ENCODE measurements at regions not wholly inside any gene's neighbourhood (a gene's known extent, or its start where the extent isn't known, plus 50 kb on each side); places are given as distances from the start of the nearest gene placed in this dataset.
"Not testable (repeated sequence)": the region's sequence is repeated elsewhere in the genome, so short reads cannot be mapped to it uniquely, and the experiment has no call there.

DNA sequence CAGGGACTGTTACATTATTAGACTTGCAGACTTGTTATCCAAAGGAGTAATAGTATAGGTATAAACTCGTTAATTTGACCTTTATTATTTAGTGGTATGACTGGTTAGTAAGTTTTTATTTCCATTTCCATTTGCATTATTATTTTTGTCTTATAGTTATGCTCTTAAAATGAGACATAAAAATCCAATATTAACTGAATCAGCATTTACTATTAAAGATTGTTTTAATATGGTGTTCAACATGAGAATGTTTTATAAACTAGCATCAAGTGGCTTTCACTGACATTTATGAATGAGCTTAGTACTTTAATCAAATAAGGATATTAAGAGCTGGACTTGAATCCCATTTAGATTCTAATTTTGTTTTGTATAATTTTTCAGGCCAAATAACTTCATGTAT is 228.1 kb upstream of the HAND2 start:
- FAIRE-seq, result no peak

DNA sequence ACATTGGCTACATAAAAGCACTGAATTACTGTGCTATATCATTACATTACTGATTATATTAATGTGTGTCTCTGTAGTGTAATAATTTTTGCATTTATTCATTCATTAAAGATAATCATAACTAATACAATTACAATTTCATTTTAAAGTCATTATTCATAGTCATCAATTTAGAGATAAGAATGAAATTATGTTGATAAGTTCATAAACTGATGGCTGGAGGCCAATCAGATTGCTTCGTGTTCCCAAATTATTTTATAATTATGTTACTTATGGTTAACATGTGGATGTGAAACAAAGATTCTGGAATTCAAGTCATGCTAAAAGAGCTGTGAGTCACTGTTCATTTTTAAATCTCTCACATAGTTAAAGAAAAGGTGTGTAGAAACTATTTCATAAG is 223.4 kb upstream of the HAND2 start:
- no peak for FAIRE-seq

GRCh38 chr4:173752610-173753230 is 222.7 kb upstream of the HAND2 start:
- FAIRE-seq, result no peak

DNA sequence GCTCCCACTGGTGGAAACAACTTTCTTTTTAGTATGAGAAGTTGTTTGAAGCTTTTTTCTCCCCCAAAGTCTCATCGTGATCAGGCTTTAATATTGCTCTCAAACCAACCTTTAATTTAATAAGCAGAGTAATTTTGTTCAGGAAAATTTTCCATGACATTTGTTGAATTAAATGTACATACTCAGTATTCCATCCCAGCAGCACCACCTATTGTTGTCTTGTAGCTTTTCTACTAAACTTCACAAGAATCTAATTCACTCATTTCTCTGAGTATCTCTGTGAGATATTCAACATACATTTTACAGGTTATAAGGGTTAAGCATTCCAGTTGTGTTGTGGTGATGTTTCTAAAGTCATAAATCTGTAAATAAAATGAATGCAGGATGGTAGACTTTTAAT is 218.3 kb upstream of the HAND2 start:
- peak; percentile 84 for FAIRE-seq

GRCh38 chr4:173747537-173748257 is 217.7 kb upstream of the HAND2 start:
- no peak for FAIRE-seq

DNA sequence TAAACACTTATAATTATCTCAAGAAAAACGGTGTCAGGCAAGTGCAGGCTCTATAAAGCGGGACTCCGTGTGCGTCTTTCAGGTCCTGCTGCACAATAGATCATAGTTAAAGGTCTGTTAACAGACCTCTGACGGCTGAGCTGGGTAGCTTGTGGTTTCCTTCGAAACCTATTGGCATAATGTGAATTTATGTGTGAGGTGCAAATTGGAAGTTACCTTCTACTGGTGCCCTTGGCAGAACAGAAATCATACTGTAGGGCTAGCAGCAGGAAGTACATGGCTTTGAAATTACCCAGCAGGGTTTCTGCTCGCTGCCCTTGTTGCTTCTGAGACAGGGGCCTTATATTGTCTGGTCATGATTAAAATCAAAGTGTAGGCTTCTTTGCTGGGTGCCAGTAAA is 216.4 kb upstream of the HAND2 start:
- no peak for FAIRE-seq

- no peak for FAIRE-seq
Observed at GRCh38 chr4:173745765-173746164, 215.7 kb upstream of the HAND2 start.

DNA sequence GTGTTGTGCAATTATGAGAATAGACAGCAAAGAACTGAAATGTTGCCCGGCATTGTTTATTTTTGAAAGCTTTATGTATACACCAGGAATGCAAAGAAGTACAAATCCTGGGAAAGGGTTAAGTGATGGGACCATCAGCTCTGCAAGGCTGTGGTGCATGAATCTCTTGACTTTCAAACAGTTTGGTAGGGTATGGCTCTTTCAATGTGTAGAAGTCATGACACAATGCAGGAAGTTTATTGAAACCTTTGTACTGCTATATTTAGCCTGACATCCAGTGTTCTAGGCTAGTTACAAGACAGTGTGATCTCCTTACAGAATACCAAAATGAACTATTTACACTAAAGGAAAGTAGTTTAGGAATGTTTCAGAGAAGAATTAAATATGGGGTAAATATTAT is 206.8 kb upstream of the HAND2 start:
- no peak for FAIRE-seq

DNA sequence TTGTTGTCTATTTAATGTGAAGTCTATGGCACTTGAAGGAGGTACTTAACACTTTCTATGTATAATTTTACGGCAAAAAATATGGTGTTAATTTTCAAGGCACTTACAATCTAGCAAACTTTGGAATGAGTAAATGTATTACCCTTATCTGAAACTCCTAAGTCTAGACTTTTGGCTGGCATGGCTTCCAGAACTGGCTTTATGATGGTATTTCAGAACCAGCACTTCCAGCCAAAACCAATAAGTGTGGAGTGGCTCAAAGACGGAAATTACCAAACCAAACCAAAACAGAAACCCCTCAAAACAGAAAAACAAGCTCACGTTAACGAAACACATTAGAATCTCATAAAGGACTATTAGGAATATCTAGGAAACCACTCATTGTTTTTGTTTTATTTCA is 205.6 kb upstream of the HAND2 start:
- FAIRE-seq, result no peak

- no peak for FAIRE-seq
Observed at GRCh38 chr4:173735049-173735448, 205.0 kb upstream of the HAND2 start.

DNA sequence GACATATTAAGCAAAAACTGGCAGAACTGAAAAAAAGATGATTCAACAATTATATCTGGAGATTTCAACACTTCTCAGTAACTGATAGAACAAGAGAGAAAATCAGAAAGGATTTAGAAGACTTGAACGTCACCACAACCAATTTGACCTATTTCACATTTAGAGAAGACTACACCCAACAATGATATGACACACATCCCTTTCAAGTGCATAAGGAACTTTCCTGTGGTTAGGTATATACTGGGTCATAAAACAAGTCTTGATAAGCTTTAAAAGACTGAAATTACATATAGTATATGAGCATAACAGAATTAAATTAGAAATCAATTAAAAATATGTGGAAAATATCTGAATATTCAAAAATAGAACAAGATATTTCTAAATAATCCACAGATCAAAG is 201.2 kb upstream of the HAND2 start:
- no peak for FAIRE-seq

GRCh38 chr4:173722075-173722474 is 192.0 kb upstream of the HAND2 start:
- FAIRE-seq, result no peak

- FAIRE-seq, result not testable (repeated sequence)
Observed at GRCh38 chr4:173718504-173718903, 188.5 kb upstream of the HAND2 start.

DNA sequence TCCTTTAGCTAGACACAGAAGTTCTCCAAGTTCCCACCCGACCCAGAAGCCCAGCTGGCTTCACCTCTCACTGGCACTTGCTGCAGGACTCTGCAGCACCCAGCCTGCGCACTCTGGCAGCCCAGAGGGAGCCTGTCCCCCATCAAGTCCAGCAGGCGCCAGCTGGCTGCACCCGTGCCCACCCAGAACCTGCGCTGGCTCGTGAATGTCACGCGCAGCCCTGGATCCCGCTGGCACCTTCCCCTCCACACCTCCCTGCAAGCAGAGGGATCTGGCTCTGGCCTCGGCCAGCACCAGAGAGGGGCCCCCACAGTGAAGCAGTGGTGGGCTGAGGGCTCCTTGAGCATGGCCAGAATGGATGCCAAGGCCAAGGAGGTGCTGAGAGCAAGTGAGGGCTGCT is 187.6 kb upstream of the HAND2 start:
- no peak for FAIRE-seq

DNA sequence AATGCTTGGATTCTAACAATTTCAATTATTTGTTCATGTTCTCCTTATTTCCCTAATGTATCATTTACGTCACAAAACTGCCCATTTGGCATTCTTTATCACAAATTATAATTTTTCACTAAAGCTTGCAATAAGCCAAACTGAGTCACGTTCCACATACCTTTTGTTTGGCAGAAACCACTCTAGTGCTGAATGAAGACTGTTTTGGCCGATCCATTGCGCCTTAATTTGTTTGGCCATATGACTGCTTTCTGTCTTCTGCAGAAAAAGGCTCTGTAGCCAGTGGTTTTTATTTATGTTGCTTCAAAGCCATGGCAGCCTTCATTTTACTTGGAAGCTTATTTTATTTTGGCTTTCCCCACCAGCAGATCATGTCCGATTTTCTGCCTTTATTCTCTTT is 184.4 kb upstream of the HAND2 start:
- FAIRE-seq, result no peak

DNA sequence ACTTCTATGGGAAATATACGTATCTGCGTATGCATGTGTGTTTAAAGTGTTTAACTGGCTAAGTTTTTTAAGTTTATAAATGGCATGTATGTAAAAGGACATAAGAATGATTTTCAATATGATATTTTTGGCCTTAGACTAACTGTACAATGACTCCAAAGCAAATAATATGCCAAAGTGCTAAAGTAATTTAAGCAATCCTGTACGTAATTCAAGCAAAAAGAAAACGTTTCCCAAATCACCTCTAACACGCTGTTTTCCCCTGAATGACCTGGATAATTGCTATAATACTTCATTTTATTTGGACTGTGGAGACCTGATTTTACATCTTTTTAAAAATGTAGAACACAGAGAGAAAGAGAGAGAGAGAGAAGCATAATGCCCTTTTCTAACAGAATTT is 183.0 kb upstream of the HAND2 start:
- no peak for FAIRE-seq

GRCh38 chr4:173707658-173708419 is 177.8 kb upstream of the HAND2 start:
- no peak for FAIRE-seq

- FAIRE-seq, result no peak
Observed at GRCh38 chr4:173704201-173704600, 174.2 kb upstream of the HAND2 start.

DNA sequence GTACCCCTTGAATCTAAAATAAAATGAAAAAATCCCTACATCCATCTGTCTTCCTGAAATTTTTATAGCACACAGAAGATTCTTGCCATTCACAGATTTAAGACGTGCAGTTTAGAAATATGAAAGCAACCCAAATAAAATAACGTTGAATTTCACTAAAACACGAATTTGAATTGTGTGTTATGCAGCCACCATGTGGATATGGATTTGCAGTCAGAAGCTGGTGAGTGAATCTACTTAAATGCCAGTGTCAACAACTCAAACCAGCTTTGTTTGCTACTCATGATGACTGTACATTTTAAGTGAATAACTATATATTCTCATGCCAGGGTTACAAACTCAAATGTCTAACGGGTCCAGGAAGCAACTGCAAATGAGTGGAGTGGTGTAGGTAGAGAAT is 173.0 kb upstream of the HAND2 start:
- no peak for FAIRE-seq

DNA sequence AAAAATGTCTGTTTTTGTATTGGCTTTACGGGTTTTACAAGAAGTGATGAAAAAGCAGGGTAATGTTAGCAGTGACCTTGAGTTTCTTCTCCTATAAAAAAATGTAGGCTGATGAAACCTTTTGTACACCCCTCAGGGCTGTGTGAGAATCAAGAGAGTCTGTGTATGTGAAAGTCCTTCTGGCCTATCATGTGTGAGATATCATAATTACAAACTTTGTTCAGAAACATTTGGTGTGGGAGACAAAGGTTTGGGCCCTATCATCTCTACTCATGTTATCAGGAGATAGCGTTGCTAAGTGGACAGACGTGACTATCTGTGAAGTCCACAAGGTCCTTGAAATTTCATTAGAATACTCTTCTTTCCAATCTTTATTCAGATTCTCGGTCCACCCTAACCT is 170.6 kb upstream of the HAND2 start:
- FAIRE-seq, result no peak

DNA sequence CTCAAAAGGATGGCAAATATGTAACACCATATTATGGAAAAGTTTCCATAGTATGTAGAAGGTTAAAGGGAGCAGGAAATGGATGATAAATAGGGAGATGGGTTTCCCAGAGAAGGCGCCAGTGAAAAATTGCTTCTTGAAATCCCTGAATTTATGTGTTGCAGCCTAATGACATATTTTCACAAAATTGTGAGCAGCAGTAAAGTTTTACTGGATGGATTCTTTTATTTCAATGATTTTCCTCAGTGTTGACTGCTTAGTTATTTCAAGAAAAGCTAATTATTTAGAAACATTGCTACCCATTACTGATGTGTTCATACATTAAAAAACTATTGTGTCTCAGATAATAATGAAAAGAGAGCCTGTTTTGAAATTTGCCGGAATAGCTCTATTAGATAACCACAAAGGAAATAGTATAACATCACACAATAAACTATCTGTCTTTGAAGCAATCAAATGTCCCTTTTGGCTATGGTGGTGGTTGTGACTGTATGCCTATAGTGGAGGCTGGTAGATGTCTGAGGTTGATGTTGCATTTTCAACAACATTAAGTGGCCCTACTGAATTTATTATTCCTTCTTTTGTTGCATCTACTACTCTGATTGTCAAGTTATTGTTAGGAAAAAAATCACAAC is 169.9 kb upstream of the HAND2 start:
- no peak for FAIRE-seq

DNA sequence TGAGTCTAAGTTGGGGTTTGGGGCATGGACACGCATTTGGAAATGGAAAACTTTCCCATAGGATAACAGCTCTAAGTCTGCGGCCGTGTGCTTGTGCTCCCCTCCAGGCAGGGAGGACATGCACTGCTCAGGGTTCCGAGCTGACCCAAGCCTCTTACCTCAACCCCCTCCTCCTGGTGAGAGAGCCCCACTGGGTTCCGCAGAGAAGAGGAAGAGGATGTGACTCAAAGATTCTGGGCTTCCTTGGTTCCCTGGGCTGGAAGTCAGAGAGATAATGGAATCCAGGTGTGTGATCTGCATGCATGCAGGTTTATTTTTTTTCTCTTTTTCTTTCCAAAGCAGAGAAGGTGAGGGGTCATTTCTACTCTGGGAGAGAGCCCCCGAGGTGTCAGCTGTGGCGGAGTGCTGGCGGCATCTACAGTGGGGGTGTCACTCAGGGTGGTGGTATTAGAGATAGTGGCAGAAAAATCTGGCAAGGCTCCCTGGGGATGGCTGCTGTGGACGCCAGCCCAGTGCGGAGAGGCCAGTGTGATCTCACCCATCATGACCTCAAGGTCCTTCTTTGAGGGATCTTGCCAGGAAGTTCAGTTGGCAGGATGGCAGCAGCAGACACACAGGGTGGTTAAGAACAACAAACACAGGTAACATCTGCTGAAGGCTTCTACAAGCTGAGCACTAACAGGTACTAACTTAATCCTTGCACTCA is 168.7 kb upstream of the HAND2 start:
- no peak for FAIRE-seq

- FAIRE-seq, result no peak
Observed at GRCh38 chr4:173697840-173698239, 167.8 kb upstream of the HAND2 start.

Measured in endometrium (tissue), 2 donors.